ENCODE measurements at regions not wholly inside any gene's neighbourhood (a gene's known extent, or its start where the extent isn't known, plus 50 kb on each side); places are given as distances from the start of the nearest gene placed in this dataset.

DNA sequence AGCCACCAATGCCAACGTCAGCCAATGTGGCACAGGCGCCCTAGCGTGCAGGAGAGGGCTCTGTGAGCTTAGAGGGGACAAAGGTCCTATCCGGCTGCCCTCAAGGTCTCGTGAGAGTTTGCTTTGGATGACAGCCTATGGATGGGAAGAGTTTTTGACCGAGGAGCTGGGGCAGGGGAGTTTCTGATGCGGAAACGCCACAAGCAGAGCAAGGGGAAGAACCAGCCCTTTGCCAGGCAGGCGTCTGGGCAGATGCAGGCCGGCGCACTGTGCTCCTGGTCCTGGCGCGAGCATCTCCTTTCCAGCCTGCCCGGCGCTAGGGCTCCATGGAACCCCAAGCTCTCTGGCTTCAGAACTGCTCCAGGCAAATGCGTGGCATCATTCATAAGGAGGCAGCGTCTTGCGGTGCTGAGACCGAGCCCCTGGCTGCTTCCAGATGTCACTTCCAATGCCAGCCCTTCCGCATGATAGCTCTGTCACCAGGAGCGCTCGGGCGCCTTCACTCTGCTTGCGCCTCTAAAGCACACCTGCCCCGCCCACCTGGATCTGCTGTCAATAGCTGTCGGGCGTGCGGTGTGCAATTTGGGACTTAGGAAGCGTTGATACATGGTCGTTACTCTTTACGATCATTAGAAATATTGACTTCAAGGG, 374.9 kb upstream of the IRX1 start:
- DNase-seq (ENCODE audit: low spot score) (no peak), ATAC-seq (ENCODE audit: insufficient number of reproducible peaks, low FRiP score, low read depth) (no peak)
- no peak overlapping the region for H3K4me3 ChIP-seq
- H3K36me3 ChIP-seq = no peaks in the 10 kb centered on the region
- H3K27me3 ChIP-seq (replicated peaks; ENCODE audit: insufficient read depth) = no peaks in the 10 kb centered on the region
- TF ChIP-seq, protein P1, sequence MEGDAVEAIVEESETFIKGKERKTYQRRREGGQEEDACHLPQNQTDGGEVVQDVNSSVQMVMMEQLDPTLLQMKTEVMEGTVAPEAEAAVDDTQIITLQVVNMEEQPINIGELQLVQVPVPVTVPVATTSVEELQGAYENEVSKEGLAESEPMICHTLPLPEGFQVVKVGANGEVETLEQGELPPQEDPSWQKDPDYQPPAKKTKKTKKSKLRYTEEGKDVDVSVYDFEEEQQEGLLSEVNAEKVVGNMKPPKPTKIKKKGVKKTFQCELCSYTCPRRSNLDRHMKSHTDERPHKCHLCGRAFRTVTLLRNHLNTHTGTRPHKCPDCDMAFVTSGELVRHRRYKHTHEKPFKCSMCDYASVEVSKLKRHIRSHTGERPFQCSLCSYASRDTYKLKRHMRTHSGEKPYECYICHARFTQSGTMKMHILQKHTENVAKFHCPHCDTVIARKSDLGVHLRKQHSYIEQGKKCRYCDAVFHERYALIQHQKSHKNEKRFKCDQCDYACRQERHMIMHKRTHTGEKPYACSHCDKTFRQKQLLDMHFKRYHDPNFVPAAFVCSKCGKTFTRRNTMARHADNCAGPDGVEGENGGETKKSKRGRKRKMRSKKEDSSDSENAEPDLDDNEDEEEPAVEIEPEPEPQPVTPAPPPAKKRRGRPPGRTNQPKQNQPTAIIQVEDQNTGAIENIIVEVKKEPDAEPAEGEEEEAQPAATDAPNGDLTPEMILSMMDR (IDR thresholded peaks at IDR 0.05) = no peak
- no peaks in the 10 kb centered on the region for H3K9me3 ChIP-seq
- no peaks in the 10 kb centered on the region for H3K4me1 ChIP-seq (ENCODE audit: control insufficient read depth in 1 of 2, low read depth in 2 of 2)
- H3K27ac ChIP-seq = no peak overlapping the region

DNA sequence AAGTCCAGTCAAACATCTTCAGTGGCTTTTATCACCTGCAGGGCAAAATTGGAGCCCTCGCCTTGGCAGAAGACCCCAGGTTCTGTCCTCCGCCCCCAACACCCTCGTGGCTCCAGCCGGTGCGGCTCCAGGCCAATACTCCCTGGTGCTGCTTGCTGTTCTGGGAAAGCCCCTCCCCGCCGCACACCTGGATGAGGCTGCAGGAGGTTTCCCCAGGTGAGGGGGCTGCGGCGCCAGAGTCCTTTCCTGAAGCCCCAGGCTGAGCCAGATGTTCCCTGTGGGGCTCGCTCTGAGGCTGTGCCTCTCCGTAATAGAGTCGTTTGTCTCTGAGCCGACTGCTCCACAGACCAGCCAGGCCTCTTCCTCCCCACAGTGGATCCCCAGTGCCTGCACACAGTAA, 375.4 kb upstream of the IRX1 start:
- no peaks in the 10 kb centered on the region for H3K9me3 ChIP-seq
- no peaks in the 10 kb centered on the region for H3K36me3 ChIP-seq
- no peak for DNase-seq (ENCODE audit: low spot score)
- no peak overlapping the region for H3K4me3 ChIP-seq
- H3K27ac ChIP-seq = no peak overlapping the region
- H3K27me3 ChIP-seq (replicated peaks; ENCODE audit: insufficient read depth) = no peaks in the 10 kb centered on the region
- no peaks in the 10 kb centered on the region for H3K4me1 ChIP-seq (ENCODE audit: control insufficient read depth in 1 of 2, low read depth in 2 of 2)
- TF ChIP-seq, protein P1 (IDR thresholded peaks at IDR 0.05) = no peak
- ATAC-seq (ENCODE audit: insufficient number of reproducible peaks, low FRiP score, low read depth) = no peak

DNA sequence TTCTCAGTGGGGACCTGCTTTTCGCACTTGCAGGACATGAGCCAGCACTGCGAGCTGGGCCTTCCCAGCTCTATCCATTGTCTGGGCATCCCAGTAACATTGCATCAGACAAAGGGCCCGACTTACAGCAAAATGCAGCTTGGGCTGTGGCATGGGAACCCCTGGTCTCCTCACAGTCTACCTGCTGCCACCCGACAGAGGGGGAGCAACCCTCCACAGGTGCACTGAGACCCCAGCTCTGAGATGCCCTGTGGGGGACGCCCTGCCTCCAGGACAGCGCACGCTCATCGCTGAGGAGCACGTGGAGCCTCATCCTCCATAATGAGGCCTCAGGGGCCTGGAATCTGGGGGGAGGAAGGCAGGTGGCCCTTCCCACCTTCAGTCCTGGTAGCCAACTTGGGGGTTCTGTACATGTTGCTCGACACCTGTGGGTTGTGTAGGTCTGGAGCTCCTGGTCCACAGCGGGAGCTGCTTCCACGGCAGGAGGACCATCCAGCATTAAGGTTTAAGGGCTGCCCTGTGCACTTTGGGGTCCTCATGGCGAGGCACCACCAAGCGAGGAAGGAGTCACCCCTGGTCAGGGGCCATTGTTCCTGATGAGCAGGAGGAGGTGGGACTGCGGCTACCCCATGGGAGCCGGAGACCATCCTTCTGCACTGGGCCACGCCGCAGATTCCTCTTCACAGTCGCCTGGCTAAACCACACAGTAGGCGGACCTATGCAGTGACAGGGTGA, 376.5 kb upstream of the IRX1 start:
- DNase-seq (ENCODE audit: low spot score) (no peak), ATAC-seq (ENCODE audit: insufficient number of reproducible peaks, low FRiP score, low read depth) (no peak)
- H3K4me3 ChIP-seq = no peak overlapping the region
- no peaks in the 10 kb centered on the region for H3K4me1 ChIP-seq (ENCODE audit: control insufficient read depth in 1 of 2, low read depth in 2 of 2)
- H3K27ac ChIP-seq = no peak overlapping the region
- H3K36me3 ChIP-seq = no peaks in the 10 kb centered on the region
- H3K9me3 ChIP-seq = no peaks in the 10 kb centered on the region
- no peaks in the 10 kb centered on the region for H3K27me3 ChIP-seq (replicated peaks; ENCODE audit: insufficient read depth)
- TF ChIP-seq, protein P1 (IDR thresholded peaks at IDR 0.05) = no peak

DNA sequence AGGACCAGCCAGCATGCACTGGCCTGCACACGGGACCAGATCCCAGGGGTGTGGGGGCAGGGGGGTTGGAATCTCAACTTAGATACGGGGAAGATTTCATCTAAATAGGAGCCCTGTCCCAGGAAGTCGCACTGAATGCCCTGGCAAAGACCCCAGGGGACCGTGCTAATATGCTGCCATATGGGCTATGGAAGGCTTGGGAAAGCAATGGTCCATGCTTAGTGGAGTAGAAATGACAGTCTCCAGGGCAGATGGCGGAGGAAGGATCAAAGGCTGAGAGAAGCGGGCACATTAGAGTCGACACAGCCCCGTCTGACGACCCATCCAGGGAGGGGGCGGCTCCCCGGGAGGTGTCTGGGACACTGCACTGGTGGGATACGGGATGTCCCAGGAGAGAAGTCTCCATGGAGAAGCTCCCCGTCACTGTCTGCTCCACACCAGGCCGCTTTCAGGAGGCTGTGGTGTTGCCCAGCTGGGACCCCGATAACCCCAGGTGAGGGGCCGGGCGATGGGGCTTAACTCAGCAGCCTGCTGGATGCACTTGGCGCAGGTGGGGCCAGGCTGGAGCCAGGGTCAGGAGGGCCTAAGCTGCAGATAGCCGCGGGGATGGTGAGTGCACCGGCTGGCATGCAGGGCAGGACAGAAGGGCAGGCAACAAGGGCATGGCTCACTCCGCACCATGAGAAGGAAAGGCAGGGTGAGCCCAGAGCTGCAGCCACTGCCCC, 377.7 kb upstream of the IRX1 start:
- Histone ChIP-seq H3K36me3 (no peaks in the 10 kb centered on the region), H3K4me3 (no peak overlapping the region)

DNA sequence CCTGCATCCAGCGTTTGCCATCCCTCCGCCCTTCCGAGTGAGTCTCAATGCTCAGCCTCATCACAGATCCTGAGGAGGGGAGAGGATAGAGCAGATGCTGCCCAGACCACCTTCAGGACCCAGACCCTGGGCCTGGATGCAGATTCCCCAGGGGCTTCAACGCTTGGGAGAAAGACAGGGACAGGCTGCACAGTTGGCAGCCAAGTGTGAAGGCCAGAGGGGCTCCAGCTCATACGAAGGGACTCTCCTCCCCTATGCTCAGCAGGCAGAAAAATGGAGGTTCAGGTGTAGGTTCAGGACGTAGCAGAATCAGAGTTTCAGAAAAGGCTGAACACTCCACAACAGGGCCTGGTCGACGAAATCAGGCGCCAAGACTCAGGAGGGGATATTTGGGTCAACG, 378.5 kb upstream of the IRX1 start:
- H3K4me1 ChIP-seq (ENCODE audit: control insufficient read depth in 1 of 2, low read depth in 2 of 2) = no peaks in the 10 kb centered on the region
- no peak overlapping the region for H3K4me3 ChIP-seq
- H3K27ac ChIP-seq = no peak overlapping the region
- no peak for ATAC-seq (ENCODE audit: insufficient number of reproducible peaks, low FRiP score, low read depth)
- no peak for DNase-seq (ENCODE audit: low spot score)
- H3K9me3 ChIP-seq = no peaks in the 10 kb centered on the region
- TF ChIP-seq, protein P1 (IDR thresholded peaks at IDR 0.05) = no peak
- H3K27me3 ChIP-seq (replicated peaks; ENCODE audit: insufficient read depth) = no peaks in the 10 kb centered on the region
- H3K36me3 ChIP-seq = no peaks in the 10 kb centered on the region

More for the DNA sequence above, 377.7 kb upstream of the IRX1 start:
- no peak for DNase-seq (ENCODE audit: low spot score)
- TF ChIP-seq, protein P1 (IDR thresholded peaks at IDR 0.05) = no peak
- Histone ChIP-seq H3K9me3 (no peaks in the 10 kb centered on the region), H3K27me3 (replicated peaks; ENCODE audit: insufficient read depth) (no peaks in the 10 kb centered on the region), H3K27ac (no peak overlapping the region), H3K4me1 (ENCODE audit: control insufficient read depth in 1 of 2, low read depth in 2 of 2) (no peaks in the 10 kb centered on the region)
- no peak for ATAC-seq (ENCODE audit: insufficient number of reproducible peaks, low FRiP score, low read depth)
